HCT116 (cell line): ENCODE measurements at regions not wholly inside any gene's neighbourhood (a gene's known extent, or its start where the extent isn't known, plus 50 kb on each side); places are given as distances from the start of the nearest gene placed in this dataset.

Experiments
- REST ChIP-seq: IDR thresholded peaks from 2 replicates; pipeline ENCODE4 v1.6.1; 2012; ENCODE audit warnings: low read depth
- YY1 ChIP-seq: IDR thresholded peaks from 2 replicates; pipeline ENCODE4 v1.6.1; 2011; ENCODE audit warnings: low read length, low read depth, moderate library complexity, mild to moderate bottlenecking; ENCODE audit not compliant: insufficient replicate concordance; ENCODE audit errors: extremely low read depth
- TF ChIP-seq, protein P1 (sequence below): IDR thresholded peaks from 2 replicates; pipeline ENCODE4 v1.6.1; 2012
- TF ChIP-seq, protein P2 (sequence below), 3 experiments: fragments of 200-600 bp in 1 of 3; sonication (generic) in 1 of 3; IDR thresholded peaks in 2 of 3; conservative IDR thresholded peaks in 1 of 3; 2 replicates each; pipeline ENCODE4 v1.5.1; 2012 to 2017; ENCODE audit warnings: low read depth in 2 of 3, low read length in 2 of 3, antibody characterized with exemption in 1 of 3, borderline replicate concordance in 1 of 3, control low read depth in 1 of 3, mild to moderate bottlenecking in 1 of 3, mixed read lengths in 1 of 3, mixed run types in 1 of 3, moderate library complexity in 1 of 3; ENCODE audit not compliant: insufficient read depth in 1 of 3

DNA sequence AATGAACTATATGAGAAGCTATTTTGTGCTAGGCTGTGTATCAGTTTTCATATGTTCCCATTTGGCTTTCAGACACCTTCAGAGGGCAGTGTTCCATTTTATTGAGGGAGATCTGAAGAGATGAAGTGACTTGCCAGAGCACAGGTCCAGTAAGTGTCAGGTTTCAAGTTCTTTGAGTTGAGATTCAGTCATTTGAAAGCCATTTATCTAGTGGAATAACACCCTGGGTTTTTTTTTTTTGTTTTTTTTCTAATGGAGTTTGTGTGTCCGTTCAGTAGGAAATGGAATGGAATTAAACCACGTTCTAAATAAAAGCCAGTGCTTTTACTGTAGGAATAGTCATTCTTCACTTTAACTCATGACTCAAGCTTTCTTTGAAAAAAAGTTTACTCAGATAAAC lies 652.9 kb upstream of the USP24 start:
- TF ChIP-seq REST (no peak), YY1 (no peak)
- TF ChIP-seq, protein P1, sequence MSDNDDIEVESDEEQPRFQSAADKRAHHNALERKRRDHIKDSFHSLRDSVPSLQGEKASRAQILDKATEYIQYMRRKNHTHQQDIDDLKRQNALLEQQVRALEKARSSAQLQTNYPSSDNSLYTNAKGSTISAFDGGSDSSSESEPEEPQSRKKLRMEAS = no peak
- TF ChIP-seq, protein P2, sequence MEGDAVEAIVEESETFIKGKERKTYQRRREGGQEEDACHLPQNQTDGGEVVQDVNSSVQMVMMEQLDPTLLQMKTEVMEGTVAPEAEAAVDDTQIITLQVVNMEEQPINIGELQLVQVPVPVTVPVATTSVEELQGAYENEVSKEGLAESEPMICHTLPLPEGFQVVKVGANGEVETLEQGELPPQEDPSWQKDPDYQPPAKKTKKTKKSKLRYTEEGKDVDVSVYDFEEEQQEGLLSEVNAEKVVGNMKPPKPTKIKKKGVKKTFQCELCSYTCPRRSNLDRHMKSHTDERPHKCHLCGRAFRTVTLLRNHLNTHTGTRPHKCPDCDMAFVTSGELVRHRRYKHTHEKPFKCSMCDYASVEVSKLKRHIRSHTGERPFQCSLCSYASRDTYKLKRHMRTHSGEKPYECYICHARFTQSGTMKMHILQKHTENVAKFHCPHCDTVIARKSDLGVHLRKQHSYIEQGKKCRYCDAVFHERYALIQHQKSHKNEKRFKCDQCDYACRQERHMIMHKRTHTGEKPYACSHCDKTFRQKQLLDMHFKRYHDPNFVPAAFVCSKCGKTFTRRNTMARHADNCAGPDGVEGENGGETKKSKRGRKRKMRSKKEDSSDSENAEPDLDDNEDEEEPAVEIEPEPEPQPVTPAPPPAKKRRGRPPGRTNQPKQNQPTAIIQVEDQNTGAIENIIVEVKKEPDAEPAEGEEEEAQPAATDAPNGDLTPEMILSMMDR (IDR thresholded peaks at IDR 0.05 in 2 of 3, conservative IDR thresholded peaks at IDR 0.05 in 1 of 3; ENCODE audit: borderline replicate concordance in 1 of 3, insufficient read depth in 1 of 3, low read depth in 2 of 3, low read length in 2 of 3) = 0 out of 6 replicates have a peak, but pooled peaks of 1 of the 3 experiments have one; percentile 3
